Lower lobe of right lung (tissue), 2 donors: ENCODE measurements at regions not wholly inside any gene's neighbourhood (a gene's known extent, or its start where the extent isn't known, plus 50 kb on each side); places are given as distances from the start of the nearest gene placed in this dataset.

Experiments
- ATAC-seq, 2 donors: fragments of 200-7000 bp; cut with Tn5 transposase; one replicate each; pipeline ENCODE4 v1.9.1; 2020 to 2022; ENCODE audit warnings: mild to moderate bottlenecking in 2 of 2, moderate library complexity in 2 of 2
- DNase-seq: peaks from one replicate; pipeline ENCODE4 v3.0.0-alpha.2; 2020
- H3K27ac ChIP-seq: fragments of 200-600 bp; one replicate; pipeline ENCODE4 v1.8.0; 2022
- H3K27me3 ChIP-seq: fragments of 200-600 bp; one replicate; pipeline ENCODE4 v1.8.0; 2022; ENCODE audit warnings: low read depth
- H3K36me3 ChIP-seq: fragments of 200-600 bp; one replicate; pipeline ENCODE4 v1.8.0; 2022; ENCODE audit warnings: mild to moderate bottlenecking
- H3K4me1 ChIP-seq: fragments of 200-600 bp; one replicate; pipeline ENCODE4 v1.8.0; 2022
- H3K4me3 ChIP-seq: fragments of 200-600 bp; one replicate; pipeline ENCODE4 v1.8.0; 2022; ENCODE audit warnings: mild to moderate bottlenecking
- H3K9me3 ChIP-seq: fragments of 200-600 bp; one replicate; pipeline ENCODE4 v1.8.0; 2022
- intact Hi-C: fragments of 100-400 bp; cut with DNase I; formaldehyde crosslinking; loops from one replicate; pipeline ENCODE4 v1.11.0; 2022
- TF ChIP-seq, protein P1 (sequence below): fragments of 200-600 bp; IDR thresholded peaks from one replicate; pipeline ENCODE4 v1.8.0; 2022; ENCODE audit warnings: antibody characterized with exemption, mild to moderate bottlenecking
- donor health status: DM: no; HTN: yes; CAD: no; lungs with severe emphysema.

DNA sequence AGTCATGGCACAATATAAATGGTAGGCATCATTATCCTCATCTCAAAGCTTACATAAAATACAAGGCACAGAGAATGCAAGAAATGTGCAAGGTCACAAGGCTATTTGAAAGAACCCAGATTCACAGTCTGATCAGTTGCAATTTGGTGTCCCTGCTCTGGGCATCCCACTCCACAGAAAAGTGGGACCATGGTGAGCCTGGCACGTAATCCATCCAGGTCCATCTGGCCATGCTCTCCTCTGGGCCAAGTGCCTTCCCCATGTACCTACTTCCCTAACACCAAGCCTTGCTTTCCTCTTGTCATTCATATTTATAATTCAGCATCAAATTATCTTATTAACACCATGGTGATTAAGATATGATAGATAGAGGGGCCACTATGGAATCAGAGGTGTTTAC, 390.0 kb downstream of the CDH11 start:
- intact Hi-C loops = no loop called here
- TF ChIP-seq, protein P1, sequence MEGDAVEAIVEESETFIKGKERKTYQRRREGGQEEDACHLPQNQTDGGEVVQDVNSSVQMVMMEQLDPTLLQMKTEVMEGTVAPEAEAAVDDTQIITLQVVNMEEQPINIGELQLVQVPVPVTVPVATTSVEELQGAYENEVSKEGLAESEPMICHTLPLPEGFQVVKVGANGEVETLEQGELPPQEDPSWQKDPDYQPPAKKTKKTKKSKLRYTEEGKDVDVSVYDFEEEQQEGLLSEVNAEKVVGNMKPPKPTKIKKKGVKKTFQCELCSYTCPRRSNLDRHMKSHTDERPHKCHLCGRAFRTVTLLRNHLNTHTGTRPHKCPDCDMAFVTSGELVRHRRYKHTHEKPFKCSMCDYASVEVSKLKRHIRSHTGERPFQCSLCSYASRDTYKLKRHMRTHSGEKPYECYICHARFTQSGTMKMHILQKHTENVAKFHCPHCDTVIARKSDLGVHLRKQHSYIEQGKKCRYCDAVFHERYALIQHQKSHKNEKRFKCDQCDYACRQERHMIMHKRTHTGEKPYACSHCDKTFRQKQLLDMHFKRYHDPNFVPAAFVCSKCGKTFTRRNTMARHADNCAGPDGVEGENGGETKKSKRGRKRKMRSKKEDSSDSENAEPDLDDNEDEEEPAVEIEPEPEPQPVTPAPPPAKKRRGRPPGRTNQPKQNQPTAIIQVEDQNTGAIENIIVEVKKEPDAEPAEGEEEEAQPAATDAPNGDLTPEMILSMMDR = no peak

DNA sequence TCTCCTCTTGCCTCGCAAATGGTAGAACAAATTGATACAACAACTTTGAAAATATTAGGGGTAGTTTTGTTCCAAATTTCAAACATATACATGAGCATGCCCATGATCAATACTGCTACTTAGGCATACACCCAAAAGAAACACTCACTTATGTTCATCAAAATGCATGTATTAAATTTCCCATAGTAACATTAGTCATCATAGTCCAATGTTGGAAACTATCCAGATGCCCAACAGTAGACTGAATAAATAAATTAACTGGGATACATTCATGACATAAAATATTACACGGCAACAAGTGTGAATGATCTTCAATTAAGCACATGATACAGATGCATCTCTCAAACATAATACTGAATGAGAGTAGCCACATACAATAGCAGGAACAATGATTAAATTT, 391.6 kb downstream of the CDH11 start:
- ATAC-seq = no peak
- no peaks in the 10 kb centered on the region for H3K4me1 ChIP-seq
- no peak overlapping the region for H3K27ac ChIP-seq
- H3K36me3 ChIP-seq = no peaks in the 10 kb centered on the region
- no peaks in the 10 kb centered on the region for H3K9me3 ChIP-seq
- no peak for DNase-seq
- H3K4me3 ChIP-seq = no peak overlapping the region
- TF ChIP-seq, protein P1 = no peak
- intact Hi-C loops = no loop called here
- H3K27me3 ChIP-seq = no peaks in the 10 kb centered on the region

More for the DNA sequence above, 390.0 kb downstream of the CDH11 start:
- Histone ChIP-seq H3K27me3 (no peaks in the 10 kb centered on the region), H3K27ac (no peak overlapping the region), H3K4me1 (no peaks in the 10 kb centered on the region), H3K36me3 (no peaks in the 10 kb centered on the region), H3K4me3 (no peak overlapping the region), H3K9me3 (no peaks in the 10 kb centered on the region)
- DNase-seq (no peak), ATAC-seq (no peak)

DNA sequence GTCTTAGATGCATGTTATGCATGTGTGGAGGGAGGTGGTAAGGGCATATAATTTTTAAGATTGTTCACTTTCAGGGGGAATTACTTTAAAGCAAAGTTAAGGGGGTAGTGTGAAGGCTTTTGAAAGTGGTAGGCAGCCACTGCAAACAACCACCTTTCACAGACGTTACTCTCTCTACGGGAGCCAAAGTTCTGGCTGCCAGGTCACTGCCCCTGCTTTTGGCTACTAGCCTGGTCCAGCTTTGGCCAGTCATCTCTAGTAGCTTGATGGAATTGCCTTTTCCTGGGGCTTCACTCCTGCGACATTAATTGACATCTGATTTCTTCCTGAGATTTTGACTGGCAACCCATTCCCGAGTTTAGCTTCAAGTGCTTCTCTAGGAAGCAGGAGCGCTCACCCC, 397.5 kb downstream of the CDH11 start:
- intact Hi-C loops = no loop called here
- TF ChIP-seq, protein P1 = no peak
- DNase-seq (no peak), ATAC-seq (no peak)
- no peaks in the 10 kb centered on the region for H3K4me1 ChIP-seq
- H3K36me3 ChIP-seq = no peaks in the 10 kb centered on the region
- no peaks in the 10 kb centered on the region for H3K9me3 ChIP-seq
- H3K27ac ChIP-seq = no peak overlapping the region
- H3K27me3 ChIP-seq = no peaks in the 10 kb centered on the region
- no peak overlapping the region for H3K4me3 ChIP-seq

GRCh38 chr16:64718486-64718885, 403.4 kb downstream of the CDH11 start:
- Histone ChIP-seq H3K36me3 (no peaks in the 10 kb centered on the region), H3K27ac (no peak overlapping the region), H3K27me3 (no peaks in the 10 kb centered on the region), H3K4me1 (no peaks in the 10 kb centered on the region), H3K9me3 (no peaks in the 10 kb centered on the region), H3K4me3 (no peak overlapping the region)
- intact Hi-C loops = no loop called here
- TF ChIP-seq, protein P1 = no peak
- DNase-seq (no peak), ATAC-seq (no peak)

GRCh38 chr16:64717871-64718270, 404.0 kb downstream of the CDH11 start:
- Histone ChIP-seq H3K36me3 (no peaks in the 10 kb centered on the region), H3K27ac (no peak overlapping the region), H3K4me3 (no peak overlapping the region), H3K27me3 (no peaks in the 10 kb centered on the region), H3K4me1 (no peaks in the 10 kb centered on the region), H3K9me3 (no peaks in the 10 kb centered on the region)
- ATAC-seq (no peak), DNase-seq (no peak)
- intact Hi-C loops = no loop called here
- TF ChIP-seq, protein P1 = no peak

GRCh38 chr16:64715624-64716023, 406.2 kb downstream of the CDH11 start:
- intact Hi-C loops = no loop called here
- no peaks in the 10 kb centered on the region for H3K27me3 ChIP-seq
- TF ChIP-seq, protein P1 = no peak

More at GRCh38 chr16:64715624-64716023, 406.2 kb downstream of the CDH11 start:
- no peak overlapping the region for H3K4me3 ChIP-seq
- H3K4me1 ChIP-seq = no peaks in the 10 kb centered on the region
- no peaks in the 10 kb centered on the region for H3K36me3 ChIP-seq
- ATAC-seq = no peak
- H3K9me3 ChIP-seq = no peaks in the 10 kb centered on the region
- DNase-seq = no peak
- no peak overlapping the region for H3K27ac ChIP-seq
